IPS-20b (cell line): ENCODE measurements at regions not wholly inside any gene's neighbourhood (a gene's known extent, or its start where the extent isn't known, plus 50 kb on each side); places are given as distances from the start of the nearest gene placed in this dataset.

ENCODE experiments used
- H3K27ac ChIP-seq: one replicate; pipeline ENCODE4 v1.5.1; 2013; ENCODE audit warnings: low read length
- H3K27me3 ChIP-seq: 2 replicates; pipeline ENCODE4 v1.6.1; 2013; ENCODE audit warnings: mild to moderate bottlenecking, low read length, inconsistent platforms; ENCODE audit not compliant: insufficient read depth
- H3K36me3 ChIP-seq: 2 replicates; pipeline ENCODE4 v1.6.1; 2013; ENCODE audit warnings: low read depth, mild to moderate bottlenecking, inconsistent platforms, low read length, moderate library complexity; ENCODE audit not compliant: insufficient read depth
- H3K4me1 ChIP-seq: 2 replicates; pipeline ENCODE4 v1.6.1; 2013; ENCODE audit warnings: mild to moderate bottlenecking, control low read depth, inconsistent platforms, low read length, moderate library complexity; ENCODE audit not compliant: insufficient read depth
- H3K4me3 ChIP-seq: 2 replicates; pipeline ENCODE4 v1.5.1; 2013; ENCODE audit warnings: mild to moderate bottlenecking, low read length, inconsistent platforms
- H3K9ac ChIP-seq: 2 replicates; pipeline ENCODE4 v1.6.1; 2013; ENCODE audit warnings: low read depth, mild to moderate bottlenecking, inconsistent platforms, low read length, moderate library complexity
- H3K9me3 ChIP-seq: 2 replicates; pipeline ENCODE4 v1.6.1; 2013; ENCODE audit warnings: mild to moderate bottlenecking, low read depth, low read length, inconsistent platforms; ENCODE audit not compliant: insufficient read depth

GRCh38 chr13:36530050-36530789 lies 97.9 kb downstream of the CCNA1 start:
- Histone ChIP-seq H3K27me3 (no peaks in the 10 kb centered on the region), H3K9ac (no peak overlapping the region), H3K4me3 (no peak overlapping the region), H3K9me3 (no peaks in the 10 kb centered on the region), H3K4me1 (peaks cover 27% of the 10 kb centered on the region), H3K36me3 (no peaks in the 10 kb centered on the region), H3K27ac (no peak overlapping the region)

- Histone ChIP-seq H3K27ac (no peak overlapping the region), H3K9ac (no peak overlapping the region), H3K4me3 (no peak overlapping the region), H3K4me1 (peaks cover 27% of the 10 kb centered on the region), H3K36me3 (no peaks in the 10 kb centered on the region), H3K9me3 (no peaks in the 10 kb centered on the region), H3K27me3 (no peaks in the 10 kb centered on the region)
These were observed 98.7 kb downstream of the CCNA1 start for GRCh38 chr13:36530861-36531590.

GRCh38 chr13:36531746-36532486 lies 99.6 kb downstream of the CCNA1 start:
- H3K27ac ChIP-seq, result no peak overlapping the region

GRCh38 chr13:36533806-36534205 lies 101.5 kb downstream of the CCNA1 start:
- Histone ChIP-seq H3K27me3 (no peaks in the 10 kb centered on the region), H3K4me1 (peaks cover 22% of the 10 kb centered on the region), H3K9me3 (peaks cover 5% of the 10 kb centered on the region; the same call in 1 of the 2 replicates)

More at GRCh38 chr13:36531746-36532486, 99.6 kb downstream of the CCNA1 start:
- Histone ChIP-seq H3K27me3 (no peaks in the 10 kb centered on the region), H3K9ac (no peak overlapping the region), H3K4me1 (peaks cover 26% of the 10 kb centered on the region), H3K4me3 (no peak overlapping the region), H3K36me3 (no peaks in the 10 kb centered on the region), H3K9me3 (no peaks in the 10 kb centered on the region)

GRCh38 chr13:36536546-36536945 lies 104.3 kb downstream of the CCNA1 start:
- Histone ChIP-seq H3K27ac (no peak overlapping the region), H3K4me1 (peaks cover 6% of the 10 kb centered on the region; the same call in 1 of the 2 replicates), H3K9me3 (peaks cover 13% of the 10 kb centered on the region; the same call in 1 of the 2 replicates), H3K9ac (no peak overlapping the region), H3K4me3 (no peak overlapping the region), H3K36me3 (no peaks in the 10 kb centered on the region), H3K27me3 (no peaks in the 10 kb centered on the region)

More at GRCh38 chr13:36533806-36534205, 101.5 kb downstream of the CCNA1 start:
- H3K4me3 ChIP-seq, result no peak overlapping the region
- H3K9ac ChIP-seq, result no peak overlapping the region
- no peak overlapping the region for H3K27ac ChIP-seq
- H3K36me3 ChIP-seq, result no peaks in the 10 kb centered on the region

GRCh38 chr13:36543671-36544070 lies 111.4 kb downstream of the CCNA1 start:
- Histone ChIP-seq H3K27me3 (no peaks in the 10 kb centered on the region), H3K36me3 (no peaks in the 10 kb centered on the region), H3K4me3 (no peak overlapping the region)

GRCh38 chr13:36548129-36548528 lies 115.8 kb downstream of the CCNA1 start:
- Histone ChIP-seq H3K27me3 (no peaks in the 10 kb centered on the region), H3K27ac (no peak overlapping the region), H3K9ac (no peak overlapping the region), H3K9me3 (no peaks in the 10 kb centered on the region), H3K4me1 (peaks cover 3% of the 10 kb centered on the region; the same call in 1 of the 2 replicates), H3K36me3 (no peaks in the 10 kb centered on the region), H3K4me3 (no peak overlapping the region)

More at GRCh38 chr13:36543671-36544070, 111.4 kb downstream of the CCNA1 start:
- Histone ChIP-seq H3K9me3 (peaks cover 10% of the 10 kb centered on the region; the same call in 1 of the 2 replicates), H3K27ac (no peak overlapping the region), H3K4me1 (peaks cover 5% of the 10 kb centered on the region; the same call in 1 of the 2 replicates), H3K9ac (no peak overlapping the region)

- no peaks in the 10 kb centered on the region for H3K9me3 ChIP-seq
- no peaks in the 10 kb centered on the region for H3K27me3 ChIP-seq
- no peaks in the 10 kb centered on the region for H3K36me3 ChIP-seq
- H3K27ac ChIP-seq, result no peak overlapping the region
- no peak overlapping the region for H3K4me3 ChIP-seq
- H3K4me1 ChIP-seq, result no peaks in the 10 kb centered on the region
- H3K9ac ChIP-seq, result no peak overlapping the region
These were observed 116.9 kb downstream of the CCNA1 start for GRCh38 chr13:36549126-36549702.

GRCh38 chr13:36549755-36550154 lies 117.5 kb downstream of the CCNA1 start:
- no peaks in the 10 kb centered on the region for H3K4me1 ChIP-seq
- H3K9ac ChIP-seq, result no peak overlapping the region
- no peaks in the 10 kb centered on the region for H3K36me3 ChIP-seq
- no peaks in the 10 kb centered on the region for H3K9me3 ChIP-seq
- H3K27me3 ChIP-seq, result no peaks in the 10 kb centered on the region
- no peak overlapping the region for H3K4me3 ChIP-seq
- H3K27ac ChIP-seq, result no peak overlapping the region

GRCh38 chr13:36550177-36550576 lies 117.9 kb downstream of the CCNA1 start:
- Histone ChIP-seq H3K36me3 (no peaks in the 10 kb centered on the region), H3K27me3 (no peaks in the 10 kb centered on the region), H3K27ac (no peak overlapping the region), H3K9ac (no peak overlapping the region), H3K4me3 (no peak overlapping the region), H3K4me1 (no peaks in the 10 kb centered on the region), H3K9me3 (no peaks in the 10 kb centered on the region)

GRCh38 chr13:36551445-36551844 lies 119.2 kb downstream of the CCNA1 start:
- Histone ChIP-seq H3K36me3 (no peaks in the 10 kb centered on the region), H3K9me3 (no peaks in the 10 kb centered on the region), H3K4me3 (no peak overlapping the region), H3K9ac (no peak overlapping the region), H3K27ac (no peak overlapping the region), H3K27me3 (no peaks in the 10 kb centered on the region), H3K4me1 (no peaks in the 10 kb centered on the region)
